PC-9 (cell line): ENCODE measurements at regions not wholly inside any gene's neighbourhood (a gene's known extent, or its start where the extent isn't known, plus 50 kb on each side); places are given as distances from the start of the nearest gene placed in this dataset.

Experiments used
- BruUV-seq: library from RNA; stranded (reverse); fragments of 400-500 nt; replicated peaks from 2 replicates; lab custom pipeline; 2021; lab: Mats Ljungman, UMichigan
- CTCF ChIA-PET: fragments of 300-600 bp; sonication (Branson Sonifier 250); formaldehyde crosslinking; loops from one replicate; lab custom pipeline; 2022; ENCODE audit warnings: antibody characterized with exemption; lab: Charles Lee
- POLR2A ChIA-PET: fragments of 300-600 bp; sonication (Branson Sonifier 250); formaldehyde crosslinking; loops from one replicate; lab custom pipeline; 2022; ENCODE audit warnings: antibody characterized with exemption; ENCODE audit not compliant: unreplicated experiment; lab: Charles Lee
- DNase-seq, 2 experiments: peaks; one replicate each; pipeline versions ENCODE4 v3.0.0 to v3.0.0-alpha.2; 2015 to 2022; ENCODE audit warnings: mixed read lengths in 1 of 2
- H2AFZ ChIP-seq: fragments of 200-600 bp; sonication (generic); 2 replicates; pipeline ENCODE4 v1.8.1; 2017; ENCODE audit warnings: antibody characterized with exemption
- H3F3A ChIP-seq: fragments of 200-600 bp; sonication (generic); 2 replicates; pipeline ENCODE4 v1.8.1; 2017; ENCODE audit warnings: antibody characterized with exemption, mild to moderate bottlenecking, low read depth; ENCODE audit not compliant: insufficient read depth
- H3K27ac ChIP-seq: fragments of 200-600 bp; sonication (generic); 2 replicates; pipeline ENCODE4 v1.6.1; 2016; ENCODE audit warnings: mixed run types
- H3K27me3 ChIP-seq: fragments of 200-600 bp; sonication (generic); 2 replicates; pipeline ENCODE4 v1.6.1; 2016; ENCODE audit warnings: low read depth, mixed run types; ENCODE audit not compliant: insufficient read depth
- H3K36me3 ChIP-seq: fragments of 200-600 bp; sonication (generic); 2 replicates; pipeline ENCODE4 v1.6.1; 2016; ENCODE audit warnings: low read depth, mixed run types
- H3K4me1 ChIP-seq: fragments of 200-600 bp; sonication (generic); replicated peaks from 2 replicates; pipeline ENCODE4 v1.6.1; 2016; ENCODE audit warnings: mixed run types; ENCODE audit not compliant: insufficient read depth
- H3K4me2 ChIP-seq: fragments of 200-600 bp; sonication (generic); 2 replicates; pipeline ENCODE4 v1.6.1; 2017; ENCODE audit warnings: mixed run types
- H3K4me3 ChIP-seq: fragments of 200-600 bp; sonication (generic); 2 replicates; pipeline ENCODE4 v1.6.1; 2016; ENCODE audit warnings: mixed run types
- H3K79me2 ChIP-seq: fragments of 200-600 bp; sonication (generic); 2 replicates; pipeline ENCODE4 v1.6.1; 2017; ENCODE audit warnings: low read depth, mixed run types
- H3K9me2 ChIP-seq: fragments of 200-600 bp; sonication (generic); 2 replicates; pipeline ENCODE4 v1.8.1; 2017; ENCODE audit warnings: mild to moderate bottlenecking; ENCODE audit not compliant: insufficient read depth
- H3K9me3 ChIP-seq: fragments of 200-600 bp; sonication (generic); 2 replicates; pipeline ENCODE4 v1.8.1; 2016; ENCODE audit warnings: low read depth; ENCODE audit not compliant: insufficient read depth
- H4K20me1 ChIP-seq: fragments of 200-600 bp; sonication (generic); 2 replicates; pipeline ENCODE4 v1.8.1; 2017; ENCODE audit not compliant: insufficient read depth
- EZH2 ChIP-seq: fragments of 200-600 bp; sonication (generic); IDR thresholded peaks from 2 replicates; pipeline ENCODE4 v1.8.0; 2017; ENCODE audit warnings: antibody characterized with exemption, low read depth
- intact Hi-C: fragments of 100-400 bp; cut with micrococcal nuclease; formaldehyde crosslinking; loops from one replicate; pipeline ENCODE4 v1.10.0; 2022; ENCODE audit not compliant: unreplicated experiment
- TF ChIP-seq, protein P1 (sequence below): fragments of 200-600 bp; sonication (generic); conservative IDR thresholded peaks from 2 replicates; pipeline ENCODE4 v1.6.1; 2017; ENCODE audit warnings: mixed run types, antibody characterized with exemption, mild to moderate bottlenecking, moderate library complexity

DNA sequence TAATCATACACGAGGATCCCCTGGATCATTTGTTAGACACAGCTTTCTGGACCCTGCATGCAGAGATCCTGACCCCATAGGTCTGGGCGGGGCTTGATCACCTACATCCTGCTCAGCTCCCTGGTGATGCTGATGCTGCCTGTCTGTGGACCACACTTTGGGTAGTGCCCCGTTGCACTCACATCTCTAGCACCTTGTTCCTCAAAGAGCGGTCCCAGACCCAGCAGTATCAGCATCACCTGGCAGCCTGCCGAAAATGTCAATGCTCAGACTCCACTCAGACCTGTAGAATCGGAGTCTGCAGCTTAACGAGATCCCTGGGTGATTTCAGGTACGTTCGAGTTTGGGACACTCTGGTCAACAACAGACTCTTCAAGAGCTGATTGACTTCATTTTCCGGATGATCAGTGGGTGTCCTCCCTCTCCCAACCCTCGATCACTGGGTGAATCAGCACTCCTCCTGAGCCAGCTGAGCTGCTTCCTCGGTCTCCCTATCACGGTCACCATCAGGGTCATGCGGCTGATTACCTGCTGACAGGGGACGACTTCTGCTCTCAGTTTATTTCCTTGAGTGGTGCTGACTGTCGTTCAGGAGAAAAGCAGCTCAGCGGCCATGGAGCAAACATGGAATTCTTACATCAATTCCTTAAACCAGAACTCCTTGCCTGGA is 150.6 kb upstream of the RAB12 start:
- CTCF ChIA-PET = no interaction called here
- no peaks in the 10 kb centered on the region for H3K36me3 ChIP-seq
- H3K4me3 ChIP-seq = no peak overlapping the region
- intact Hi-C loops = no loop called here
- no peaks in the 10 kb centered on the region for H4K20me1 ChIP-seq
- TF ChIP-seq EZH2 = no peak
- TF ChIP-seq, protein P1, sequence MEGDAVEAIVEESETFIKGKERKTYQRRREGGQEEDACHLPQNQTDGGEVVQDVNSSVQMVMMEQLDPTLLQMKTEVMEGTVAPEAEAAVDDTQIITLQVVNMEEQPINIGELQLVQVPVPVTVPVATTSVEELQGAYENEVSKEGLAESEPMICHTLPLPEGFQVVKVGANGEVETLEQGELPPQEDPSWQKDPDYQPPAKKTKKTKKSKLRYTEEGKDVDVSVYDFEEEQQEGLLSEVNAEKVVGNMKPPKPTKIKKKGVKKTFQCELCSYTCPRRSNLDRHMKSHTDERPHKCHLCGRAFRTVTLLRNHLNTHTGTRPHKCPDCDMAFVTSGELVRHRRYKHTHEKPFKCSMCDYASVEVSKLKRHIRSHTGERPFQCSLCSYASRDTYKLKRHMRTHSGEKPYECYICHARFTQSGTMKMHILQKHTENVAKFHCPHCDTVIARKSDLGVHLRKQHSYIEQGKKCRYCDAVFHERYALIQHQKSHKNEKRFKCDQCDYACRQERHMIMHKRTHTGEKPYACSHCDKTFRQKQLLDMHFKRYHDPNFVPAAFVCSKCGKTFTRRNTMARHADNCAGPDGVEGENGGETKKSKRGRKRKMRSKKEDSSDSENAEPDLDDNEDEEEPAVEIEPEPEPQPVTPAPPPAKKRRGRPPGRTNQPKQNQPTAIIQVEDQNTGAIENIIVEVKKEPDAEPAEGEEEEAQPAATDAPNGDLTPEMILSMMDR = no peak
- no peaks in the 10 kb centered on the region for H3K27me3 ChIP-seq
- no peaks in the 10 kb centered on the region for H3K9me3 ChIP-seq
- H3K4me1 ChIP-seq = no peaks in the 10 kb centered on the region
- no peak overlapping the region for H3K4me2 ChIP-seq
- no peaks in the 10 kb centered on the region for H3F3A ChIP-seq
- POLR2A ChIA-PET = no interaction called here
- H2AFZ ChIP-seq = no peak overlapping the region
- DNase-seq = no peak
- no peak overlapping the region for H3K27ac ChIP-seq
- no peaks in the 10 kb centered on the region for H3K79me2 ChIP-seq
- BruUV-seq = no TSS peak
- no peaks in the 10 kb centered on the region for H3K9me2 ChIP-seq

- no peak overlapping the region for H3K4me2 ChIP-seq
- no peaks in the 10 kb centered on the region for H4K20me1 ChIP-seq
- ChIA-PET CTCF (no interaction called here), POLR2A (no interaction called here)
- no peaks in the 10 kb centered on the region for H3K9me3 ChIP-seq
- no peaks in the 10 kb centered on the region for H3K36me3 ChIP-seq
- no peaks in the 10 kb centered on the region for H3F3A ChIP-seq
- no peaks in the 10 kb centered on the region for H3K9me2 ChIP-seq
- no peak overlapping the region for H2AFZ ChIP-seq
- H3K27me3 ChIP-seq = no peaks in the 10 kb centered on the region
- no peak for TF ChIP-seq EZH2
- TF ChIP-seq, protein P1 = no peak
- no peak overlapping the region for H3K27ac ChIP-seq
- intact Hi-C loops = no loop called here
- H3K4me3 ChIP-seq = no peak overlapping the region
- no TSS peak for BruUV-seq
- DNase-seq = no peak
- H3K4me1 ChIP-seq = no peaks in the 10 kb centered on the region
- no peaks in the 10 kb centered on the region for H3K79me2 ChIP-seq
These were observed 148.5 kb upstream of the RAB12 start for GRCh38 chr18:8460748-8461147.

- no TSS peak for BruUV-seq
- H3K27ac ChIP-seq = no peak overlapping the region
- ChIA-PET CTCF (no interaction called here), POLR2A (no interaction called here)
- H3K79me2 ChIP-seq = no peaks in the 10 kb centered on the region
- no peaks in the 10 kb centered on the region for H3K27me3 ChIP-seq
- no peaks in the 10 kb centered on the region for H3F3A ChIP-seq
- no peaks in the 10 kb centered on the region for H3K4me1 ChIP-seq
- no peaks in the 10 kb centered on the region for H3K36me3 ChIP-seq
- H3K4me2 ChIP-seq = no peak overlapping the region
- no peaks in the 10 kb centered on the region for H3K9me2 ChIP-seq
- intact Hi-C loops = no loop called here
- no peak overlapping the region for H3K4me3 ChIP-seq
- H2AFZ ChIP-seq = no peak overlapping the region
- H3K9me3 ChIP-seq = no peaks in the 10 kb centered on the region
- TF ChIP-seq, protein P1 = no peak
- no peaks in the 10 kb centered on the region for H4K20me1 ChIP-seq
- no peak for DNase-seq
These were observed 147.7 kb upstream of the RAB12 start for GRCh38 chr18:8461544-8461943.
